ENCODE measurements at regions not wholly inside any gene's neighbourhood (a gene's known extent, or its start where the extent isn't known, plus 50 kb on each side); places are given as distances from the start of the nearest gene placed in this dataset.
"Not testable (repeated sequence)": the region's sequence is repeated elsewhere in the genome, so short reads cannot be mapped to it uniquely, and the experiment has no call there.

GRCh38 chr1:245074232-245074747 is 80.5 kb upstream of the KIF26B start:
- no peaks in the 10 kb centered on the region for H3K36me3 ChIP-seq (ENCODE audit: insufficient read depth)
- no peaks in the 10 kb centered on the region for H4K20me1 ChIP-seq (ENCODE audit: insufficient read depth)
- H3K9ac ChIP-seq: no peak overlapping the region
- TF ChIP-seq CTCF (conservative IDR thresholded peaks at IDR 0.05; ENCODE audit: low read depth, low read length): no peak
- H3K4me1 ChIP-seq (ENCODE audit: low read depth, poor library complexity, severe bottlenecking): no peaks in the 10 kb centered on the region
- H3K27ac ChIP-seq: no peak overlapping the region
- H3K27me3 ChIP-seq (ENCODE audit: insufficient read depth, low read depth): no peaks in the 10 kb centered on the region
- no peak overlapping the region for H3K4me3 ChIP-seq (IDR thresholded peaks at IDR 0.05; ENCODE audit: insufficient read depth, low read depth, low read length)
- no peak overlapping the region for H3K4me2 ChIP-seq
- no peak overlapping the region for H2AFZ ChIP-seq (ENCODE audit: low read depth)
- H3K79me2 ChIP-seq (ENCODE audit: insufficient read depth, low read depth): no peaks in the 10 kb centered on the region

GRCh38 chr1:245070836-245071615 is 83.8 kb upstream of the KIF26B start:
- H3K27me3 ChIP-seq (ENCODE audit: insufficient read depth, low read depth): no peaks in the 10 kb centered on the region
- TF ChIP-seq CTCF (conservative IDR thresholded peaks at IDR 0.05; ENCODE audit: low read depth, low read length): no peak
- no peak overlapping the region for H3K9ac ChIP-seq
- no peaks in the 10 kb centered on the region for H3K4me1 ChIP-seq (ENCODE audit: low read depth, poor library complexity, severe bottlenecking)
- H3K27ac ChIP-seq: no peak overlapping the region
- no peak overlapping the region for H3K4me2 ChIP-seq
- H2AFZ ChIP-seq (ENCODE audit: low read depth): no peak overlapping the region
- H3K79me2 ChIP-seq (ENCODE audit: insufficient read depth, low read depth): no peaks in the 10 kb centered on the region
- H4K20me1 ChIP-seq (ENCODE audit: insufficient read depth): no peaks in the 10 kb centered on the region
- no peak overlapping the region for H3K4me3 ChIP-seq (IDR thresholded peaks at IDR 0.05; ENCODE audit: insufficient read depth, low read depth, low read length)
- H3K36me3 ChIP-seq (ENCODE audit: insufficient read depth): no peaks in the 10 kb centered on the region

GRCh38 chr1:245067257-245067656 is 87.5 kb upstream of the KIF26B start:
- Histone ChIP-seq H4K20me1 (ENCODE audit: insufficient read depth) (no peaks in the 10 kb centered on the region), H3K4me3 (IDR thresholded peaks at IDR 0.05; ENCODE audit: insufficient read depth, low read depth, low read length) (no peak overlapping the region), H3K9ac (no peak overlapping the region), H3K4me1 (ENCODE audit: low read depth, poor library complexity, severe bottlenecking) (no peaks in the 10 kb centered on the region), H3K4me2 (no peak overlapping the region), H3K27ac (no peak overlapping the region), H2AFZ (ENCODE audit: low read depth) (no peak overlapping the region), H3K79me2 (ENCODE audit: insufficient read depth, low read depth) (no peaks in the 10 kb centered on the region), H3K27me3 (ENCODE audit: insufficient read depth, low read depth) (no peaks in the 10 kb centered on the region), H3K36me3 (ENCODE audit: insufficient read depth) (no peaks in the 10 kb centered on the region)
- no peak for TF ChIP-seq CTCF (conservative IDR thresholded peaks at IDR 0.05; ENCODE audit: low read depth, low read length)

- Histone ChIP-seq H2AFZ (ENCODE audit: low read depth) (no peak overlapping the region), H3K9ac (no peak overlapping the region), H3K79me2 (ENCODE audit: insufficient read depth, low read depth) (no peaks in the 10 kb centered on the region), H3K36me3 (ENCODE audit: insufficient read depth) (no peaks in the 10 kb centered on the region), H3K27ac (no peak overlapping the region), H3K4me1 (ENCODE audit: low read depth, poor library complexity, severe bottlenecking) (no peaks in the 10 kb centered on the region), H3K27me3 (ENCODE audit: insufficient read depth, low read depth) (no peaks in the 10 kb centered on the region), H3K4me2 (no peak overlapping the region), H3K4me3 (IDR thresholded peaks at IDR 0.05; ENCODE audit: insufficient read depth, low read depth, low read length) (no peak overlapping the region), H4K20me1 (ENCODE audit: insufficient read depth) (no peaks in the 10 kb centered on the region)
- no peak for TF ChIP-seq CTCF (conservative IDR thresholded peaks at IDR 0.05; ENCODE audit: low read depth, low read length)
Observed at GRCh38 chr1:245062741-245063305, 92.0 kb upstream of the KIF26B start.

- H3K9ac ChIP-seq; H3K4me2 ChIP-seq; H3K36me3 ChIP-seq (ENCODE audit: insufficient read depth); H3K79me2 ChIP-seq (ENCODE audit: insufficient read depth, low read depth); H3K4me1 ChIP-seq (ENCODE audit: low read depth, poor library complexity, severe bottlenecking); H3K27me3 ChIP-seq (ENCODE audit: insufficient read depth, low read depth); H4K20me1 ChIP-seq (ENCODE audit: insufficient read depth); H3K27ac ChIP-seq; H3K4me3 ChIP-seq (IDR thresholded peaks at IDR 0.05; ENCODE audit: insufficient read depth, low read depth, low read length); H2AFZ ChIP-seq (ENCODE audit: low read depth): not testable (repeated sequence)
Observed at GRCh38 chr1:245061808-245062207, 93.0 kb upstream of the KIF26B start.

Measured in KMS-11 (cell line).